ENCODE measurements at regions not wholly inside any gene's neighbourhood (a gene's known extent, or its start where the extent isn't known, plus 50 kb on each side); places are given as distances from the start of the nearest gene placed in this dataset.
"Not testable (repeated sequence)": the region's sequence is repeated elsewhere in the genome, so short reads cannot be mapped to it uniquely, and the experiment has no call there.

DNA sequence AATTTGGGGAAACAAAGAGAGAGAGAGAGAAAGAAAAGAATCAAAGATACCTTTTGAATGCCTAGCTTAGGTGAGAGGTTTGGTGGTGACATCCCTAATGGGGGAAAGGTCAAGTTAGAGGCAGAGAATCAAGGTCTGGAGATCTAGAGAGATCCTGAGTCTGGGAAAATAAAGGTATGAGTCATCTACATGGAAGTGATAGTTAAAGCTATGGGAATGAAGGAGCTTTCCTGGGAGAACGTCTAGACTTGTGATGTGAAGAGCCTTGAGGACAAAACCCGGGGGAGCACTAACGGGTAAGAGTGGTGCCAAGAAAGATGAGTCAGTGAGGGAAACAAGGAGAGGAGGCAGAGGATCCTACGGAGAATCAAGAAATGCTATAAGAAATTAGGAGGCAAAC lies 110.8 kb upstream of the RUNX1 start:
- Histone ChIP-seq H3K4me1 (ENCODE audit: control insufficient read depth, insufficient read depth, low read length) (no peaks in the 10 kb centered on the region), H3K9me3 (ENCODE audit: control insufficient read depth, insufficient read depth, low read depth, low read length) (no peaks in the 10 kb centered on the region), H3K27me3 (ENCODE audit: control insufficient read depth, insufficient read depth, low read length) (no peaks in the 10 kb centered on the region), H3K4me3 (ENCODE audit: low read depth in 2 of 2, low read length in 2 of 2) (no peak overlapping the region), H3K27ac (ENCODE audit: low read length) (no peak overlapping the region), H3K36me3 (ENCODE audit: control insufficient read depth, insufficient read depth, low read length) (no peaks in the 10 kb centered on the region)
- TF ChIP-seq POLR2AphosphoS5 (IDR thresholded peaks at IDR 0.05; ENCODE audit: low read depth, low read length) (no peak), TCF7L2 (IDR thresholded peaks at IDR 0.05; ENCODE audit: low read depth, low read length) (no peak), SIN3A (IDR thresholded peaks at IDR 0.05; ENCODE audit: borderline replicate concordance, insufficient read depth, low read depth, low read length) (no peak), CTCF (IDR thresholded peaks at IDR 0.05) (no peak)
- TF ChIP-seq, protein P1, sequence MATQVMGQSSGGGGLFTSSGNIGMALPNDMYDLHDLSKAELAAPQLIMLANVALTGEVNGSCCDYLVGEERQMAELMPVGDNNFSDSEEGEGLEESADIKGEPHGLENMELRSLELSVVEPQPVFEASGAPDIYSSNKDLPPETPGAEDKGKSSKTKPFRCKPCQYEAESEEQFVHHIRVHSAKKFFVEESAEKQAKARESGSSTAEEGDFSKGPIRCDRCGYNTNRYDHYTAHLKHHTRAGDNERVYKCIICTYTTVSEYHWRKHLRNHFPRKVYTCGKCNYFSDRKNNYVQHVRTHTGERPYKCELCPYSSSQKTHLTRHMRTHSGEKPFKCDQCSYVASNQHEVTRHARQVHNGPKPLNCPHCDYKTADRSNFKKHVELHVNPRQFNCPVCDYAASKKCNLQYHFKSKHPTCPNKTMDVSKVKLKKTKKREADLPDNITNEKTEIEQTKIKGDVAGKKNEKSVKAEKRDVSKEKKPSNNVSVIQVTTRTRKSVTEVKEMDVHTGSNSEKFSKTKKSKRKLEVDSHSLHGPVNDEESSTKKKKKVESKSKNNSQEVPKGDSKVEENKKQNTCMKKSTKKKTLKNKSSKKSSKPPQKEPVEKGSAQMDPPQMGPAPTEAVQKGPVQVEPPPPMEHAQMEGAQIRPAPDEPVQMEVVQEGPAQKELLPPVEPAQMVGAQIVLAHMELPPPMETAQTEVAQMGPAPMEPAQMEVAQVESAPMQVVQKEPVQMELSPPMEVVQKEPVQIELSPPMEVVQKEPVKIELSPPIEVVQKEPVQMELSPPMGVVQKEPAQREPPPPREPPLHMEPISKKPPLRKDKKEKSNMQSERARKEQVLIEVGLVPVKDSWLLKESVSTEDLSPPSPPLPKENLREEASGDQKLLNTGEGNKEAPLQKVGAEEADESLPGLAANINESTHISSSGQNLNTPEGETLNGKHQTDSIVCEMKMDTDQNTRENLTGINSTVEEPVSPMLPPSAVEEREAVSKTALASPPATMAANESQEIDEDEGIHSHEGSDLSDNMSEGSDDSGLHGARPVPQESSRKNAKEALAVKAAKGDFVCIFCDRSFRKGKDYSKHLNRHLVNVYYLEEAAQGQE (IDR thresholded peaks at IDR 0.05; ENCODE audit: insufficient read depth in 1 of 2, low read depth in 2 of 2, low read length in 1 of 2) = no peak
- in situ Hi-C loops (cut with HindIII; ENCODE audit: low pct_unique_long_range_greater_than_20kb, low sequenced_read_pairs) = no loop called here
- DNase-seq (ENCODE audit: low read depth, low spot score) (no peak), ATAC-seq (no peak)
- POLR2A ChIA-PET = no interaction called here
- no TSS peak for BruUV-seq (replicated peaks)
- intact Hi-C loops (cut with micrococcal nuclease; ENCODE audit: unreplicated experiment) = no loop called here
- CTCF ChIA-PET = no interaction called here

GRCh38 chr21:35157374-35157773 lies 108.3 kb upstream of the RUNX1 start:
- BruUV-seq (replicated peaks); H3K9me3 ChIP-seq (ENCODE audit: control insufficient read depth, insufficient read depth, low read depth, low read length); CTCF ChIA-PET; H3K4me3 ChIP-seq (ENCODE audit: low read depth in 2 of 2, low read length in 2 of 2); in situ Hi-C loops (cut with HindIII; ENCODE audit: low pct_unique_long_range_greater_than_20kb, low sequenced_read_pairs); H3K4me1 ChIP-seq (ENCODE audit: control insufficient read depth, insufficient read depth, low read length); H3K27ac ChIP-seq (ENCODE audit: low read length); H3K27me3 ChIP-seq (ENCODE audit: control insufficient read depth, insufficient read depth, low read length); H3K36me3 ChIP-seq (ENCODE audit: control insufficient read depth, insufficient read depth, low read length); DNase-seq (ENCODE audit: low read depth, low spot score); POLR2A ChIA-PET; intact Hi-C loops (cut with micrococcal nuclease; ENCODE audit: unreplicated experiment); ATAC-seq: not testable (repeated sequence)

DNA sequence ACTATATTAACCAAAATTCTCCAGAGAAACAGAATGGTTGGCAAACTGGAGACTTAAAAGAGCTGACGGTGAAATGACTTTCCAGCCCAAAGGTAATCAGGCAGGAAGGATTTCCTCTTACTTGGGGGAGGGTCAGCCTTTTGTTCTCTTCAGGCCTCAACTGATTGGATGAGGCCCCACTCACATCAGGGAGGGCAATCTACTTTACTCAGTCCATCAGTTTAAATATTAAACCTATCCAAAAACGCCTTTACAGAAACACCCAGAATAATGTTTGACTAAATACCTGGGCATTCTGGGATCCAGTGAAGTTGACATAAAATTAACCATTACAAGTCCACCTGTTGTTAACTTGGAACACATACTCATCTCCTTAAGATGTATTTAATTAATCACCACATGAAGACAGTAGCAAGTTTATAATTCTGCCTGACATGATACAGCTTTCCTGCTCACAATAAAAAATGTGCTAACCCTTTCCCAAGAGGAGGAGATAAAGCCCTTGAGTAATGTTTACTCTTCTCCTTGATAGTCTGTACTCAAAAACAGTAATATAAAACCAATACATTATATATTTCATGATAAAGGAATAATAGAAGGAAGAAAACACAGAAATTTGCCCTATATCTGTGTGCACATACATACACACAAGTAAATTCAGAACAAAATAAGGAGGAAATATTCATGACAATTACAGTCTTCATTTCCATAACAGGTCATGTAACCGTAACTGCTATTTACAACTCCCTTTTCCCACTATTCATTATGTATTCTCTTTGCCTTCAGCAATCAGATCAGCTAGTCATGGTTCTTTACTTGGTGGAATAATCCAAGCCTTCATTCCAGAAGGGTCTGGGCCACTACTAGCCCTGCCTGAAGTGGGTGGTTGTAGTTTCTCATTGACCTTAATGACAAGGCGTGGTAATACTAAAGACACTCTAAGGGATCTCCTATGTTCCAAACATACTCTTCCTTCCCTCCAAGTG lies 107.5 kb upstream of the RUNX1 start:
- no TSS peak for BruUV-seq (replicated peaks)
- Histone ChIP-seq H3K27ac (ENCODE audit: low read length) (no peak overlapping the region), H3K4me1 (ENCODE audit: control insufficient read depth, insufficient read depth, low read length) (no peaks in the 10 kb centered on the region), H3K27me3 (ENCODE audit: control insufficient read depth, insufficient read depth, low read length) (no peaks in the 10 kb centered on the region), H3K4me3 (ENCODE audit: low read depth in 2 of 2, low read length in 2 of 2) (no peak overlapping the region), H3K9me3 (ENCODE audit: control insufficient read depth, insufficient read depth, low read depth, low read length) (no peaks in the 10 kb centered on the region), H3K36me3 (ENCODE audit: control insufficient read depth, insufficient read depth, low read length) (no peaks in the 10 kb centered on the region)
- intact Hi-C loops (cut with micrococcal nuclease; ENCODE audit: unreplicated experiment) = no loop called here
- in situ Hi-C loops (cut with HindIII; ENCODE audit: low pct_unique_long_range_greater_than_20kb, low sequenced_read_pairs) = no loop called here
- ChIA-PET CTCF (no interaction called here), POLR2A (no interaction called here)
- DNase-seq (ENCODE audit: low read depth, low spot score) = no peak
- ATAC-seq = no peak
- TF ChIP-seq CTCF (IDR thresholded peaks at IDR 0.05) (no peak), TCF7L2 (IDR thresholded peaks at IDR 0.05; ENCODE audit: low read depth, low read length) (no peak), POLR2AphosphoS5 (IDR thresholded peaks at IDR 0.05; ENCODE audit: low read depth, low read length) (no peak), SIN3A (IDR thresholded peaks at IDR 0.05; ENCODE audit: borderline replicate concordance, insufficient read depth, low read depth, low read length) (no peak)
- TF ChIP-seq, protein P1 (IDR thresholded peaks at IDR 0.05; ENCODE audit: insufficient read depth in 1 of 2, low read depth in 2 of 2, low read length in 1 of 2) = no peak
